ENCODE measurements at regions not wholly inside any gene's neighbourhood (a gene's known extent, or its start where the extent isn't known, plus 50 kb on each side); places are given as distances from the start of the nearest gene placed in this dataset.

DNA sequence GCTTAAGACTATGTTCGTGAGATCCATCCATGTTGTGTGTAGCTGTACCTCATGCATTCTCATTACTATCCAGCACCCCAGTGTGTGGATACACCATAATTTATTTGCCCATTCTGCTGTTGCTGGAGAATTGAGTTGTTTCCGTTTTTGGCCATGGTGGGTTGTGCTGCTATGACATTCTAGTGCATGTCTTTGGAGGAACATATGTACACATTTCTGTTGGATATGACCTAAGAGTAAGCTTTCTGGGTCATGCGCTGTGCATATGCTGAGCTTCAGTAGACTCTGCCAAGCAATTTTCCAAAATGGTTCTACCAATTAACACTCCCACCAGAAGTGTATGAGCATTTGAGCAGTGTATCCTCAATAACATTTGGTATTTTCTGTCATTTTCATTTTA, 316.6 kb downstream of the MIAT start:
- 0 out of 2 replicates have a peak, but pooled peaks cover 6% of the 10 kb centered on the region for H4K20me1 ChIP-seq (ENCODE audit: insufficient read depth, low read length)
- no peaks in the 10 kb centered on the region for H3K36me3 ChIP-seq (replicated peaks; ENCODE audit: low read depth, low read length)
- no peak overlapping the region for H3K9ac ChIP-seq (ENCODE audit: low read length)
- H3K4me2 ChIP-seq (ENCODE audit: low read length), result no peak overlapping the region
- no peaks in the 10 kb centered on the region for H3K79me2 ChIP-seq (ENCODE audit: low read length)
- H3K27ac ChIP-seq (ENCODE audit: low read length), result no peak overlapping the region
- H3K27me3 ChIP-seq (ENCODE audit: low read depth, low read length), result peaks cover 45% of the 10 kb centered on the region
- H3K4me1 ChIP-seq (ENCODE audit: low read length), result no peaks in the 10 kb centered on the region
- TF ChIP-seq EZH2phosphoT487 (IDR thresholded peaks at IDR 0.05; ENCODE audit: low read depth), result no peak
- no peak overlapping the region for H3K4me3 ChIP-seq (ENCODE audit: low read length)
- no peaks in the 10 kb centered on the region for H3K9me3 ChIP-seq (ENCODE audit: insufficient read depth, low read length)
- H2AFZ ChIP-seq (ENCODE audit: low read depth, low read length), result no peak overlapping the region

DNA sequence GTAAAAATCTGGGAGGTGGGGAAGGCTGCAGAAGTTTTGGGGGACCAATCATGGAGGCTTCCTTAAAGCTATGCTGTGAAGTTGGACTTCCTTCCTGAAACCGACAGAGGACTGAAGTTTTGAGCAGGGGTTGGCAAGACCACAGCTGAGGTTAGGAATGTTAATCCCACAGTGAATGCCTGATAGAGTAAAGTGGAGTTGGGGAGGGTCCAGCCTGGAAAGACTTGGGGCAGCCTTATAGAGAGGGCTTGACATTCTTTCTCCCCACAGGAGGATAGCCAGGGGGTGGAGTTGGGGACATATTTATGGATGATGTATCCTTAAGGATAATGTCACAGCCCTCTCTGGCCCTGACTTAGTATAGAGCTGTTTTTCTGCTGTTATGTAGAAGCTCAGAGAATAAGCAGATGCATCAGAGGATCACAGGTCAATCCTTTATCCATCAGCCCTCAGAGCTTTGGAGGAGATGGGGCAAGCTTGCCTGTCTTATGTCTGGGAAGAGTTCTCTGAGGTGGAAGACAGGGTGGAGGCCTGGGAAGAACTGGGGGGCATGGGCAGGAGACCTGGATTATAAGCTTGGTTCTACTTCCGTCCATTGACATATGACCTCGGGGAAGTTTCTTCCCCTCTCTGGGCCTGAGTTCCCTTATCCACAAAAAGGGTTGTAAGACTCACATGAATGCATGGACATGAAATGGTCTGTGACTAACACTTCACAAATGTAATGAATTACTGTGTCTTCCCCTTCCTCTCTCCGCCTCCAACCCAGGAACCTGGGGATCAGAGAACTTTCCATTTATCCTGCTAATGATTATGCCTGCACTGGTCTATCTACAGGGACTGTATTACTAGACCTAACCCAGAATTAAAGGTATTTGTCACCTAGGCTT, 317.8 kb downstream of the MIAT start:
- no peaks in the 10 kb centered on the region for H3K36me3 ChIP-seq (replicated peaks; ENCODE audit: low read depth, low read length)
- 0 out of 2 replicates have a peak, but pooled peaks cover 6% of the 10 kb centered on the region for H4K20me1 ChIP-seq (ENCODE audit: insufficient read depth, low read length)
- H3K4me2 ChIP-seq (ENCODE audit: low read length), result no peak overlapping the region
- H3K9me3 ChIP-seq (ENCODE audit: insufficient read depth, low read length), result no peaks in the 10 kb centered on the region
- TF ChIP-seq EZH2phosphoT487 (IDR thresholded peaks at IDR 0.05; ENCODE audit: low read depth), result no peak
- TF ChIP-seq, protein P1, sequence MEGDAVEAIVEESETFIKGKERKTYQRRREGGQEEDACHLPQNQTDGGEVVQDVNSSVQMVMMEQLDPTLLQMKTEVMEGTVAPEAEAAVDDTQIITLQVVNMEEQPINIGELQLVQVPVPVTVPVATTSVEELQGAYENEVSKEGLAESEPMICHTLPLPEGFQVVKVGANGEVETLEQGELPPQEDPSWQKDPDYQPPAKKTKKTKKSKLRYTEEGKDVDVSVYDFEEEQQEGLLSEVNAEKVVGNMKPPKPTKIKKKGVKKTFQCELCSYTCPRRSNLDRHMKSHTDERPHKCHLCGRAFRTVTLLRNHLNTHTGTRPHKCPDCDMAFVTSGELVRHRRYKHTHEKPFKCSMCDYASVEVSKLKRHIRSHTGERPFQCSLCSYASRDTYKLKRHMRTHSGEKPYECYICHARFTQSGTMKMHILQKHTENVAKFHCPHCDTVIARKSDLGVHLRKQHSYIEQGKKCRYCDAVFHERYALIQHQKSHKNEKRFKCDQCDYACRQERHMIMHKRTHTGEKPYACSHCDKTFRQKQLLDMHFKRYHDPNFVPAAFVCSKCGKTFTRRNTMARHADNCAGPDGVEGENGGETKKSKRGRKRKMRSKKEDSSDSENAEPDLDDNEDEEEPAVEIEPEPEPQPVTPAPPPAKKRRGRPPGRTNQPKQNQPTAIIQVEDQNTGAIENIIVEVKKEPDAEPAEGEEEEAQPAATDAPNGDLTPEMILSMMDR (IDR thresholded peaks at IDR 0.05; ENCODE audit: low read depth, low read length), result no peak
- H3K27me3 ChIP-seq (ENCODE audit: low read depth, low read length), result peaks cover 45% of the 10 kb centered on the region
- H3K9ac ChIP-seq (ENCODE audit: low read length), result no peak overlapping the region
- no peaks in the 10 kb centered on the region for H3K4me1 ChIP-seq (ENCODE audit: low read length)
- no peak overlapping the region for H3K4me3 ChIP-seq (ENCODE audit: low read length)
- H3K79me2 ChIP-seq (ENCODE audit: low read length), result no peaks in the 10 kb centered on the region
- H2AFZ ChIP-seq (ENCODE audit: low read depth, low read length), result no peak overlapping the region
- no peak overlapping the region for H3K27ac ChIP-seq (ENCODE audit: low read length)

DNA sequence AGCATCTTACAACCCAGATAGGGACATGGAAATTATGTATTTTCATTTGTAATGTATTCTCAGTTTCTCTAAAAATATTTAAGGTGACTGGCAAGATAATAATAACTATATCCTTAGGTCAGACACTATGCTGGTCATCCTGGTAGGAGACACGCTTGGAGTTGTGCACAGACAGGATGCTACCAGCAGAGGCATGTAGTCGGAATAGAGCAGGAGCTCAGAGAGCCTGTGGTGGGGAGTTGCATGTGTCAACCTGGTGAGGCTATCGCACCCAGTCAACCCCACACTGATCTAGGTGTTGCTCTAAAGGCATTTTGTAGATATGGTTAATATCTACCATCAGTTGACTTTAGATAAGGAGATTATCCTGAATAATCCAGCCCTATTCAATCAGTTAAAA, 318.5 kb downstream of the MIAT start:
- Histone ChIP-seq H3K4me1 (ENCODE audit: low read length) (no peaks in the 10 kb centered on the region), H4K20me1 (ENCODE audit: insufficient read depth, low read length) (0 out of 2 replicates have a peak, but pooled peaks cover 6% of the 10 kb centered on the region), H3K4me3 (ENCODE audit: low read length) (no peak overlapping the region), H3K9me3 (ENCODE audit: insufficient read depth, low read length) (no peaks in the 10 kb centered on the region), H2AFZ (ENCODE audit: low read depth, low read length) (no peak overlapping the region), H3K27me3 (ENCODE audit: low read depth, low read length) (peaks cover 45% of the 10 kb centered on the region), H3K27ac (ENCODE audit: low read length) (no peak overlapping the region), H3K36me3 (replicated peaks; ENCODE audit: low read depth, low read length) (no peaks in the 10 kb centered on the region), H3K4me2 (ENCODE audit: low read length) (no peak overlapping the region), H3K9ac (ENCODE audit: low read length) (no peak overlapping the region), H3K79me2 (ENCODE audit: low read length) (no peaks in the 10 kb centered on the region)
- TF ChIP-seq, protein P1 (IDR thresholded peaks at IDR 0.05; ENCODE audit: low read depth, low read length), result no peak
- no peak for TF ChIP-seq EZH2phosphoT487 (IDR thresholded peaks at IDR 0.05; ENCODE audit: low read depth)

DNA sequence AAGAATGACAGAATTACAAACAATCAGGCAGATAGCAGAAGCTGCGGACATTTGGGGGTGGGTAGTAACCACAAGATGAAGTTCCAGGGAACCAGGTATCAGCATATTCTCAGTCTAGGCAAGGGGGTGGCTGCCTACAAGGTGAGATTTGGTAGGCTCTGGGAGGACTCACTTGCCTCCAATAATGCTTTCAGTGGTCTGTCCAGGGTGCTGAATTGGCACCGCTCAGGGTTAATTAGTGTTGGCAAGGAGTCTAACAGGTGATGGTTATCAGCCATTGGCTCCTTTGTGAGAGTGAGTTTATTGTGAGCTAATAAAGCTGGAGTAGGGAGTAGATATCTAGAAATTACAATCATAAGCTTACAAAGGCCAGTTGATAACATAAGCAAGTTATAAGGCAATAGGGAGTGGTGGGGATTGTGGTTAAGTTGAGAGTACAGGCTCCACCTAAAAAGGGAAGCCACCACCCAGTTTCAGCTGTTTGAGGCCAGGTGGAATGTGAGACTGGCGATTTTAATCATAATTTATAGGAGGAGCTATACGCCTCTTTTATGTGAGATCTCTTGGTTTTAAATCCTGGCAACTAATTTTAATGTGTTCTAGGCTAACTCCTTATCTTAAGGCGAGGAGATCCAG, 320.5 kb downstream of the MIAT start:
- Histone ChIP-seq H3K79me2 (ENCODE audit: low read length) (no peaks in the 10 kb centered on the region), H4K20me1 (ENCODE audit: insufficient read depth, low read length) (0 out of 2 replicates have a peak, but pooled peaks cover 6% of the 10 kb centered on the region), H3K27ac (ENCODE audit: low read length) (no peak overlapping the region), H3K4me3 (ENCODE audit: low read length) (no peak overlapping the region), H2AFZ (ENCODE audit: low read depth, low read length) (no peak overlapping the region), H3K36me3 (replicated peaks; ENCODE audit: low read depth, low read length) (no peaks in the 10 kb centered on the region), H3K4me1 (ENCODE audit: low read length) (no peaks in the 10 kb centered on the region), H3K4me2 (ENCODE audit: low read length) (no peak overlapping the region), H3K9ac (ENCODE audit: low read length) (no peak overlapping the region), H3K27me3 (ENCODE audit: low read depth, low read length) (peaks cover 33% of the 10 kb centered on the region), H3K9me3 (ENCODE audit: insufficient read depth, low read length) (no peaks in the 10 kb centered on the region)
- TF ChIP-seq EZH2phosphoT487 (IDR thresholded peaks at IDR 0.05; ENCODE audit: low read depth), result no peak
- TF ChIP-seq, protein P1 (IDR thresholded peaks at IDR 0.05; ENCODE audit: low read depth, low read length), result no peak
